AG08395 (cell line): ENCODE measurements at regions not wholly inside any gene's neighbourhood (a gene's known extent, or its start where the extent isn't known, plus 50 kb on each side); places are given as distances from the start of the nearest gene placed in this dataset.

ENCODE experiments used
- DNase-seq: peaks from one replicate; pipeline ENCODE4 v3.0.0; 2012; ENCODE audit warnings: mixed read lengths, low spot score

DNA sequence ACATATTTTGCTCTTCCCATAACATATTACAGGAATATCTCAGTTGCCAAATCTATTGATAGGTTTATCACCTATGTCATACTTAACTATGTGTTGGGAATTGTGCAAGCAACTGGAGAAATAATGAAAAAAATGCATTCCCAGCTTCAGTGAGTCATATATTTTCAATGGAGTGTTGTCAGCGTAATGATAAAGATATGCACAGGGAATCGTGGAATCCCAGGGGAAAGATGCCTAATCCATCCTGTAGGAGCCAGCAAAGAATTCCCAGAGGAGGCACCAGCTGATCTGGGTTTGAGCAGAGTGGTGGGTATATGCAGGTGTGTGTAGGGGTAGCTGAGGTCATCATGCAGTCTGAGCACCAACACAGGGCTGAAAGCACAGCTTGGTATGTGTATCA lies 213.3 kb upstream of the DAB1 start:
- peak; percentile 47 for DNase-seq

GRCh38 chr1:57633881-57634280 lies 210.0 kb upstream of the DAB1 start:
- no peak for DNase-seq

DNA sequence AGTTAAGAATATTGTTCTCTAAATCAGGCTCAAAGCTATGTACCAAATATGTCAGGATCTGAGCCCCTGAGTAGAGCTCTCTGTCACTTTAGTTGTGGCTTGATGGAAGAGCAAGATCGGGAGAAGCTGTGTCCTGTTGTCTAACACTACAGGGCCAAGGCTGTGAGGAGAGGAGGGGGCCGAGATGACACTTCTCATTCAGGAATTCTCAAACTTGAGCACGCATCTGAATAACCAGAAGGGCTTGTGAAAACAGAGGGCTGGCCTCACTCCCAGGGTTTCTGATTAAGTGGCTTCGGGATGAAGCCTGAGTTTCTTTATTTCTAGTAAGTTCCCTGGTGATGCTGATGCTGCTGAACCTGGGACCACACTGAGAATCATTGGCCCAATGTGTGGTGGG lies 209.2 kb upstream of the DAB1 start:
- DNase-seq, result no peak

DNA sequence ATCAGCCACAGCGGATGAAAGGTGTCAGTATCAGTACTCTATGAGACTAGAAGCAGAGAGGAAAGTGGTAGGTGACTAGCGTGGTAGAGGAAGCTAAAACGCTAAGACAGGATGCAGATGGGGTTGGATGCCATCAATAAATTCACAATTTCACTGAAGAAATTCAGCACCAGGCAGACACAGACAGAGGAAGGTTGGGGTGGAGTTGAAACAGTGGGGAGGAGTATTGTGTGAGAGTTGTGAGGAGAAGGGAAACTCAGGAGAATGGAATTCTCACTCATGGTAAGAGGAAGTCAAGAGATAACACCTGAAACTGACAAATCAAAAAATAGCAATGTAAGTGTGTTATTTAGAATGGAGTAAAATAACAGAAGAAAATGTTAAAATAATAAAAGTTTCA lies 208.5 kb upstream of the DAB1 start:
- peak; percentile 10 for DNase-seq

DNA sequence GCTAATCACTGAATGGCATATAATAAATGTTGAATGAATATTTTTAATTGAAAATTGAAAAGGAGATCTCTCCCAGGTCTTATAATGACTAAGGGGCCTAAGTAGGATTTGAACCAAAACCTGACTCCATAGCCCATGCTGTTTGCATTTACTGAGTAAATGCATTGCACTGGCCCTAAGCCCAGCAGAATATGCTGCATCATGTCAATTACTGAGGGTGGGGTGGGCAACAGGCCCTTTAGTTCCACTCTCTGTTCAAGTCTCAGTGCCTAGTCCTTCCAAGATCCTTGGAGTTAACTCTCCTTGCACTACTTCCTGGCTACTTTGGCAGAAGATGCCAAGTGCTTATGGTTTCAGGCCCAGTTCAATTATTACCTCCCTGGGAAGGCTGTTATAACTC lies 203.8 kb upstream of the DAB1 start:
- no peak for DNase-seq

- no peak for DNase-seq
Measured at GRCh38 chr1:57623791-57624538, 200.1 kb upstream of the DAB1 start.

- DNase-seq, result peak; percentile 67
Measured at GRCh38 chr1:57623039-57623790, 199.4 kb upstream of the DAB1 start.

- DNase-seq, result no peak
Measured at GRCh38 chr1:57621776-57622175, 197.9 kb upstream of the DAB1 start.

DNA sequence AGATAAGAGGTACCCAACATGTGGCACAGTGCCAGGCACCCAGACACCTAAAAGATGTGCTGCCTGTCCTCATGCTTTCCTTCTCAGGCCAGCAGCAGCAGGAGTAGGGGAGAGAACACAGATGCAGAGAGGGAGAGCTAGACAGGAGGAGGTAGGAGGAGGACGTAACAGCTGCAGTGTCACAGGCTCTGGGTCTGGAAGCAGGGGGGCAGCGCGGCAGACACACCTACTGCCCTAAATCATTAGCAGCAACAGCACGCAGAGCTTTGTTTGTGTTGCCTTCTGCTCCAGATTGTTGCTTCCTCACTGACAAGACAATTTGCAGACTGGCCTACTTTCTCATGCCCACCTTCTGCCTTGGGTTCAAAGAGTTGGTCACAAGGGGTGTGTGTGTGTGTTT lies 196.7 kb upstream of the DAB1 start:
- DNase-seq, result no peak

GRCh38 chr1:57616921-57617320 lies 193.1 kb upstream of the DAB1 start:
- no peak for DNase-seq

DNA sequence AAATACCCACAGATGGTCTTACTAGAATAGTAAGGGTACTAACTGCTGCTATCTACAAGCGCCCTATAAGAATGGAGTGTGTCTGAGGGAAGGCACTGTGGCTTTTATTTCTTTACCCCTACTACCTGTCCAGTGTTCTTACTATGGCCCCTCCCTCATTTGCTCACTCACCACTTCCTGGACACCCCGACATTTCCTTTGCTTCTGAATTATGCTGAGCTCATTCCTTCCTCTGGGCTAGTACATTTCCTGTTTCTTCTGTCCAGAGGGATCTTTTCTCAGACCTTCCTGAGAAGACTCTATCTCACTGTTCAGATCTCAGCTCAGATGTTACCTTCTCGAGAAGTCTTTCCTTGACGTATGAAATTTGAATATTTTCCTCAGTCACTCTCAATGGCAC lies 192.1 kb upstream of the DAB1 start:
- no peak for DNase-seq

DNA sequence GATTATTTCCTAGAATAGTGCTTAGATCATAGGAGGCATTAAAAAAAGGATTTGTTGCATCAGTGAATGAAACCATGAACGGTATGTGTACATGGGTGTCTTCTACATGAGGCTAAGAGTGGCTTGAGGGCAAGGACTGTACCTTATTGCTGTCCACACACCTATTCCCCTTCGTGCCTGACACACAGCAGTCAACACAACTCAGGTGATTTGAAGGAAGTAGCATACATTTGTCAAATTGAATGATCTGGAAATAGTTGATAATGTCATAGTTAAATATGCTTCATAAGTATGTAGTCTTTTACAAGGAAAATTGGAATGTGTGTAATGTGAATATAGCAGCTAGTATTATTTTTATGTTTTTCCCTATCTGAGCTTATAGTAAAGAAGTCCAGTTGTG lies 189.0 kb upstream of the DAB1 start:
- no peak for DNase-seq

DNA sequence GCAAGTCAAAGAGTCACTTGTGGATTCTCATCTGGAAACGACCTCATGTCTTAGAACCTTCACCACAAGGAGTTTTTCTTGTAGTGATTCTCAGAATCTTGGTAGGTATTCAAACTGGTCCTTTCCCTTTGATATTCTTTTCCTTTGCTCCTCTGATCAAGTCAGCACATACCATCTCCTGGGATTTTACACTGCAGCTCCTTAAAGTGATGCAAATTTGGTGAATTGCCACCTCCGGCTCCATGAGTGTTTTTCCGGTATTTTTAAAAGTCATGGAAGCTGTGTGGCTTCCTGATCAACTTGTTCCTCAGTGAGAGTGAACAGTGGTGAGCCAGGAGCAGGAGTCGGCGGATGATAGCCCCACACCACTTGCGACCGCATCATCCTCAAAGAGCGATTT lies 182.1 kb upstream of the DAB1 start:
- DNase-seq, result no peak

- DNase-seq, result no peak
Measured at GRCh38 chr1:57603696-57604095, 179.8 kb upstream of the DAB1 start.

GRCh38 chr1:57600424-57600823 lies 176.6 kb upstream of the DAB1 start:
- DNase-seq, result no peak

DNA sequence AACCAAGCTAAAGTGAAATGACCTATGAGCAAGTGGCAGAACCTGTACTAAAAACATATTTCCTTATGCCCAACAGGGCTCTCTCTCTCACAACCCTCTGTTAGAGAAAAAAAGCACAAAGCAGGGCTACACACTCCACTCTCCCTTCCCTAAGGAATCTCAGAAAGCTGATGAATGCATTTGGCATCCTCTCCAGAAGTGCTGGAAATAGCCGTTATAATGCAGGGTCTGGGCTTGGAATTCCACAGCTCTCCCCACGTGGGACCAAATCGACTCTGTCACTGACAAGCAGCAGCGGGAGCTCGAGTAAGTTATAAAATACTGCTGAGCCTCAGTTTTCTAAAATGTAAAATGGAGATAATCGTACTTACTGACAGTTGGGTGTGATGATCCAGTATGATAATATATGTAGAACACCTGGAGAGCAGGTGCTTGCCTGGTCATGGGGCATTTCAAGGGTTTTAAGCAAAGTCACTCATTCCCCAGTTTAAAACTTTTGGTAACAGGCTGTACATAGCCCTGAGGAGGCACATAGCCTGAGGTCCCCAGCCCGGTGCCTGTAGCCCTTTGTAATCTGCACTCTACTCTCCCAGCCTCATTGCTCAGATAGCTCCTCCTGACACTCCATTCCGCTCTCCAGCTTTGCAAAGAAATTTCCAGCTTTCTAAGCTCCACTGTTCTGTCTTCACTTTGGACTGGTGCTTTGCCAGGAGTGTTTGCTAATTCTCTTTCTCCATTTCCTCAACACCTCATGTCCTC lies 175.6 kb upstream of the DAB1 start:
- DNase-seq, result peak; percentile 40

DNA sequence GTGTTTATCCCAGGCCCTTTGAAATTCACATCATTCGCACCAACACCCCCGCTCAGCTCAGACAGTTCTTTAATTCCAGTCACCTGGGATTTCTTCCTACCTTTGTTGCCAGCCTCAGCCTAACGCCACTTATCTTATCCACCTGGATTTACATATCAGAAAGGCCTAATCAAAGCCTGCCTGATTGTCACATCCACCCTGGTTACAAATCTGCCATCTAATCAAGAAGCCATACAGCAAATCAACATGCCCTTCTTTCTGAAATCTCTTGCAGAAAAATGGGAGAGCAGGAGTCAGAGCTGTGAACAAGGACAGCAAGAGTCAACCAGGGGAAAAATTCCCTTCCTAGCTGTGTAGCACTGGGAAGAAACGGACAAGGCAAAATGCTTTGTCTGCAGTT lies 173.2 kb upstream of the DAB1 start:
- no peak for DNase-seq

- DNase-seq, result no peak
Measured at GRCh38 chr1:57594002-57594401, 170.1 kb upstream of the DAB1 start.

GRCh38 chr1:57591842-57592241 lies 168.0 kb upstream of the DAB1 start:
- no peak for DNase-seq

- DNase-seq, result no peak
Measured at GRCh38 chr1:57590978-57591377, 167.1 kb upstream of the DAB1 start.

GRCh38 chr1:57586842-57587241 lies 163.0 kb upstream of the DAB1 start:
- no peak for DNase-seq

- no peak for DNase-seq
Measured at GRCh38 chr1:57578680-57579079, 154.8 kb upstream of the DAB1 start.

- DNase-seq, result no peak
Measured at GRCh38 chr1:57578099-57578498, 154.2 kb upstream of the DAB1 start.
